Loucy (cell line): ENCODE measurements at regions not wholly inside any gene's neighbourhood (a gene's known extent, or its start where the extent isn't known, plus 50 kb on each side); places are given as distances from the start of the nearest gene placed in this dataset.
A peak's percentile ranks its signal among the peaks of the same experiment; 100 is the strongest.

Experiments used
- H2AFZ ChIP-seq: fragments of 200-600 bp; sonication (generic); 2 replicates; pipeline ENCODE4 v1.6.0; 2016; ENCODE audit warnings: antibody characterized with exemption, mild to moderate bottlenecking, low read length, moderate library complexity
- H3F3A ChIP-seq: fragments of 200-600 bp; 2 replicates; pipeline ENCODE4 v1.6.0; 2016; ENCODE audit warnings: antibody characterized with exemption, low read depth, mild to moderate bottlenecking
- H3K27me3 ChIP-seq: fragments of 200-600 bp; sonication (generic); 2 replicates; pipeline ENCODE4 v1.6.1; 2014; ENCODE audit warnings: low read length, mild to moderate bottlenecking; ENCODE audit not compliant: insufficient read depth, poor library complexity, severe bottlenecking
- H3K36me3 ChIP-seq: fragments of 200-600 bp; sonication (generic); 2 replicates; pipeline ENCODE4 v1.6.1; 2016; ENCODE audit warnings: low read length; ENCODE audit not compliant: insufficient read depth
- H3K4me1 ChIP-seq: fragments of 200-600 bp; sonication (generic); 2 replicates; pipeline ENCODE4 v1.5.1; 2014; ENCODE audit warnings: low read length, mild to moderate bottlenecking; ENCODE audit not compliant: insufficient read depth, poor library complexity, severe bottlenecking
- H3K4me2 ChIP-seq: fragments of 200-600 bp; sonication (generic); 2 replicates; pipeline ENCODE4 v1.6.0; 2014; ENCODE audit warnings: antibody characterized with exemption, low read length, low read depth, mild to moderate bottlenecking; ENCODE audit not compliant: poor library complexity, severe bottlenecking
- H3K4me3 ChIP-seq: fragments of 200-600 bp; sonication (generic); 2 replicates; pipeline ENCODE4 v1.5.1; 2014; ENCODE audit warnings: low read length, mild to moderate bottlenecking, mixed read lengths; ENCODE audit not compliant: poor library complexity, severe bottlenecking
- H3K79me2 ChIP-seq: fragments of 200-600 bp; sonication (generic); 2 replicates; pipeline ENCODE4 v1.6.1; 2014; ENCODE audit warnings: low read length; ENCODE audit not compliant: insufficient read depth
- H3K9ac ChIP-seq: fragments of 200-600 bp; sonication (generic); 2 replicates; pipeline ENCODE4 v1.6.0; 2014; ENCODE audit warnings: mild to moderate bottlenecking, low read depth, low read length, moderate library complexity; ENCODE audit not compliant: poor library complexity, severe bottlenecking
- H3K9me2 ChIP-seq: fragments of 200-600 bp; sonication (generic); replicated peaks from 2 replicates; pipeline ENCODE4 v1.6.1; 2016; ENCODE audit warnings: low read depth, low read length, mixed read lengths
- H3K9me3 ChIP-seq: fragments of 200-600 bp; sonication (generic); 2 replicates; pipeline ENCODE4 v1.6.1; 2014; ENCODE audit warnings: mild to moderate bottlenecking, antibody characterized with exemption, low read length, low read depth; ENCODE audit not compliant: insufficient read depth
- H4K20me1 ChIP-seq: fragments of 200-600 bp; sonication (generic); 2 replicates; pipeline ENCODE4 v1.6.0; 2014; ENCODE audit warnings: antibody characterized with exemption, low read length, mild to moderate bottlenecking; ENCODE audit not compliant: insufficient read depth, poor library complexity, severe bottlenecking
- CTCF ChIP-seq: fragments of 200-600 bp; sonication (generic); conservative IDR thresholded peaks from 2 replicates; pipeline ENCODE4 v1.5.1; 2014; ENCODE audit warnings: mild to moderate bottlenecking, antibody characterized with exemption, low read length
- EZH2phosphoT487 ChIP-seq: fragments of 200-600 bp; IDR thresholded peaks from 2 replicates; pipeline ENCODE4 v1.6.1; 2018; ENCODE audit warnings: antibody characterized with exemption, mild to moderate bottlenecking, moderate library complexity, borderline replicate concordance

GRCh38 chr19:29277102-29277501, 64.2 kb upstream of the UQCRFS1 start:
- H3K9me3 ChIP-seq: no peaks in the 10 kb centered on the region
- H3K36me3 ChIP-seq: no peaks in the 10 kb centered on the region
- no peak overlapping the region for H3K4me2 ChIP-seq
- peak overlapping the region; percentile 15; the same call in 1 of the 2 replicates for H2AFZ ChIP-seq
- H3K9ac ChIP-seq: no peak overlapping the region
- no peaks in the 10 kb centered on the region for H3K79me2 ChIP-seq
- no peaks in the 10 kb centered on the region for H3K27me3 ChIP-seq
- no peaks in the 10 kb centered on the region for H3K9me2 ChIP-seq
- TF ChIP-seq EZH2phosphoT487: no peak
- TF ChIP-seq CTCF: no peak
- no peaks in the 10 kb centered on the region for H3F3A ChIP-seq
- no peaks in the 10 kb centered on the region for H4K20me1 ChIP-seq
- peak overlapping the region; percentile 46 for H3K4me3 ChIP-seq
- no peaks in the 10 kb centered on the region for H3K4me1 ChIP-seq

- H4K20me1 ChIP-seq: no peaks in the 10 kb centered on the region
- H3K4me1 ChIP-seq: no peaks in the 10 kb centered on the region
- H3K27me3 ChIP-seq: no peaks in the 10 kb centered on the region
- H3K4me3 ChIP-seq: no peak overlapping the region
- no peaks in the 10 kb centered on the region for H3K9me2 ChIP-seq
- H2AFZ ChIP-seq: no peak overlapping the region
- H3K9me3 ChIP-seq: no peaks in the 10 kb centered on the region; the same call in 1 of the 2 replicates
- H3K9ac ChIP-seq: no peak overlapping the region
- no peaks in the 10 kb centered on the region for H3F3A ChIP-seq
- H3K36me3 ChIP-seq: no peaks in the 10 kb centered on the region
- no peak for TF ChIP-seq CTCF
- TF ChIP-seq EZH2phosphoT487: no peak
- no peaks in the 10 kb centered on the region for H3K79me2 ChIP-seq
- no peak overlapping the region for H3K4me2 ChIP-seq
Measured at GRCh38 chr19:29278716-29279115, 65.8 kb upstream of the UQCRFS1 start.

DNA sequence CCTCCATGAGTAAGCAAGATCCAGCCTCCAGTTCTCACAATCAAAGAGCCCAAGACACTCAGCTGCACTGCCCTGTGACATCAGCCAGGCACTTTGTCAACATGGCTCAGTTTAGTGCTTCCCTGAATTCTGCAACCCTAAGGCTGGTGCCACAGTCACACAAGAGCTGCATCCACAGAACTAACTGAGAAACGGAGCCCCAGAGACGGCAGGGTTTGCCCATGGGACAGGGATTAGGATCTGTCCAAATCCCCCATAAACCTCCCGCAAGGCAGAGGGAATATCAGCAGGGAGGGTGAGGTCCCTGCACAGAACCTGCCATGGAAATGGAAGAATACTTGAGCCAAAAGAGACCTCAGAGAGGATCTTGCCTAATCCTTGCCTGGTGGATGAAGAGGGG, 70.4 kb upstream of the UQCRFS1 start:
- Histone ChIP-seq H3F3A (no peaks in the 10 kb centered on the region), H3K4me2 (no peak overlapping the region), H4K20me1 (no peaks in the 10 kb centered on the region), H3K9me3 (peaks cover 3% of the 10 kb centered on the region; the same call in 1 of the 2 replicates), H2AFZ (no peak overlapping the region), H3K9me2 (no peaks in the 10 kb centered on the region), H3K79me2 (no peaks in the 10 kb centered on the region), H3K9ac (no peak overlapping the region), H3K4me1 (no peaks in the 10 kb centered on the region), H3K4me3 (no peak overlapping the region), H3K27me3 (no peaks in the 10 kb centered on the region), H3K36me3 (no peaks in the 10 kb centered on the region)
- no peak for TF ChIP-seq EZH2phosphoT487
- TF ChIP-seq CTCF: no peak
